SKM-1 (cell line): ENCODE measurements at regions not wholly inside any gene's neighbourhood (a gene's known extent, or its start where the extent isn't known, plus 50 kb on each side); places are given as distances from the start of the nearest gene placed in this dataset.

Source experiments
- DNase-seq: peaks from one replicate; lab custom pipeline; 2025; ENCODE audit not compliant: unreplicated experiment; lab: John Stamatoyannopoulos, UW

DNA sequence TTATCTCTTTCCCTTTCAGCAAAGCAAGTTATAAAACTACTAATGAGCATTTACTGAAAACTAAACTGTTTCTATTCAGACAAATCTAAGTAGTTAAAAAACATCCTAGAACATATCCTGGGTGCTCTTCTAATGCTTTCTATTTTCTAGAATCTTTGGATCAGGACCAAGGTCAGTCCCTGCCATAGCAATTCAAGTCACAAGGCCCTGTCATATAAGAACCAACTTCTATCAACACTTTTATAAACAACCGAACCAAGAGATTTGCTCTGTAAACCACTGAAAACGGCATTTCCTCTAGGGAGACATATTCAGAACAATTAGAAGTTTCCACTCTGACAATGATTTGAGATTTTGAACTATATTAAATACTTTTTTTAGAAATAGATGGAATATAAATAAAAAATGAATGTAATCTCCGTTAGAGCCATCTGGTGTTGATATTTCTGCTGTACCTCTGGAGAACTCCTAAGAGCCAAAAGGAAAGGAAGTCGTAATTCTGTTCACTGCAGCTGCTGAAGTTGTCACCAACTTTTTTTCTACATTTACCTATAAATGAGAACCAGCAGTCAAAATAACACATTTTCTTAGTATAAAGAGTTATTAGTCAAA lies 51.4 kb upstream of the LGSN start:
- no peak for DNase-seq

GRCh38 chr6:63372951-63373533 lies 53.3 kb upstream of the LGSN start:
- DNase-seq: no peak

DNA sequence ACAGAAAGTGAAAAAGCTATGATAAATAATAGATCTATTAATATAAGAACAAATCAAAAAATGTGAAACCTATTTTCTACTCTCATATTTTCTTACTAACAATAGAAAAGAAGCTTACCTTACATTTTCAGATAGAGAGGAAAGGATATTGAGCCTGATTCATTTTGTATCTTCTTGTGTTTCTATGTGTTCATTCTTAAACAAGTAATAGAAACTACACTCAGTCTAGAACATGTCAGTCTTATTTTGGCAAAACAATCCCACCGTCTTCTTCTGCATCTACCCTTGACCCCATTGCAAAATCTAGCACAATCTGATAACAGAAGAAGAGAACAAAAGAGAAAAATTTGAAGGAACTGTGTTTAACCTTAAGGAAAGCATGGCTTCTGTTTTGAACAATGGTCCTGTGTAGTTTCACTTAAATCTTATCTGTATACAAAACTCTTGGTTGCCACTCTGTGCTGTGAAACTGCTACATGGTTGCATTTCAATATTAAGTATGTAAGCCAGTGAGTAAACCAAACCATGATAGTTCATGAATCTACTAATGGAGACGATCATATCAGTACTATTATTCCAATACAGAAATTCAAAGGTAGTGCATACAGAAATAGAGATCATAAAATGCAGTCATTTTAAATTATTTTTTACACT lies 69.5 kb upstream of the LGSN start:
- no peak for DNase-seq

- DNase-seq: no peak
Measured at GRCh38 chr6:63391203-63391970, 71.6 kb upstream of the LGSN start.

DNA sequence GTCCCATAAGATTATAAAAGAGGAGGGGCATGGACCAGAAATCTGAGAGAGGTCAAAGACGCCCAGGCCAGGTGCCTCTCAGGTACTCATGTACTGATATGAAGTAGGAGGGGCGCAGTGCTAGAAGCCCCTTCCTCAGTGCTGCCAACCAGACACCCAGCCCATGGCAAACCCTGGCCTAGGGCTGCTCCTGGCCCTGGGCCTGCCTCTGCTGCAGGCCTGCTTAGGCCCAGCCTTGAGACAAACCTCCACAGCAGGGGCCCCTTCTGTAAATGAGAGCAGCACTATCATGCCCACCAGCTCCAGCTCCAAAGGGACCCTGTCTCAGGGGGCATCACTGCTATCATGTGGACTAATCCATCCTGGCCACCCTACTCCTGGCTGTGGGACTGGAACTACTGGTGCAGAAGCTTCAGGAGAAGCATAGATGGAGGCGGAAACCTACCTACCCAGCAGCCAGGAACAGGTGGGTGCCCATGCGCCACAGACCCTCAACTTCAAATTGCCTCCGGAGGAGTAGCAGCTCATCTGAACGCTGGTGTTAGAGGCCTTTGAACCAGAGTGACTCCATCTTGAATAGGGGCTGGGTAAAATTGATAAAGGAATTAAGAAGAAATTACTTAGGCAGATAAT lies 72.4 kb upstream of the LGSN start:
- DNase-seq: no peak

DNA sequence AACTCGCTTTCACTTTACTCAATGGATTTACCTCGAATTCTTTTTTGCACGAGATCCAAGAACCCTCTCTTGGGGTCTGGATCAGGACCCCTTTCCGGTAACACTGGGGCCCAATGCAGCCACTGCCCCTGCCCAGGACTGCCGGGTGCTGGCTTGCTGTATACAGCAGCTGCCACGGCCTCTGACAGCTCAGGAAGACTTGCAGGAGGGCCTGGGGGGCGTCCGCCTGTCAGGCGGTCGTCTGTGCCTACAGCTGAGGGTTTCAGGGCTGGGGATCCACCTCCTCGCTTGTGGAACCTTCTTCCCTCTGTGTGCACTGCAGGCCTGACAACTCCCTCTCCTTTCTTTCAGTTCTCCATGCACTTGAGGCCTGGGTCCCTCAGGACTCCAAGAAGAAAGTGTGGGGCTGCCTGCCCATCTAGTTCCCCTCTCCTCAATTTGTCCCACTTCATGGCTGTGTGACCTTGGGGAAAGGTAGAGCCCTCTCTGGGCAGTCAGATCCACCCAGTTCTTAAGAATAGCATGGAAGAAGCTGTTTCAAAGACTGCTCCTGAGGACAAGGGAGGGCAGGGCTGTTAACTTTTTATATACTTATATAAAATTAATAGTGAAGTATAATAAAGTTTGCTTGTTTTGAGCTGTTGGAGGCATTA lies 75.0 kb upstream of the LGSN start:
- no peak for DNase-seq

DNA sequence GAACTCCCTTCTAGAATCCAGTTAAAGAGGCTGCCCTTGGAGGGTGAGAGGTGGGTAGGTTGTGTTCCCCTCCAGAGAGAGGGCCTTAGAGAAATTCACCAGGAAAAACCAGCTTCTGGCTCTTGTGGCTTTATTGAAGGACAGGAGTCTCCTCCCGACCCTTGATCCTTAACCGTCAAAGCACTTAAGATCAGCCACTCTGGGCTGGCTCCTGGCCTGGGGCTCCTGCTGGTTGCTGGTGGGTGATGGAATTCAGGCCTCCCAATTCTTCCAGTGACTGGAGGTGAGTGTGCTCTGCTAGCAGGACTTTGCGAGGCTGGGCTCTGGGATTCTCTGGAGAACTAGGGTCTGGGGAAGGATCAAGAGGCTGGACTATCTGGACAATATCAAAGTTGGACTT lies 75.6 kb upstream of the LGSN start:
- no peak for DNase-seq

GRCh38 chr6:63403725-63404124 lies 83.9 kb upstream of the LGSN start:
- no peak for DNase-seq

- DNase-seq: no peak
Measured at GRCh38 chr6:63410435-63411426, 90.9 kb upstream of the LGSN start.

GRCh38 chr6:63415286-63415685 lies 95.5 kb upstream of the LGSN start:
- no peak for DNase-seq

DNA sequence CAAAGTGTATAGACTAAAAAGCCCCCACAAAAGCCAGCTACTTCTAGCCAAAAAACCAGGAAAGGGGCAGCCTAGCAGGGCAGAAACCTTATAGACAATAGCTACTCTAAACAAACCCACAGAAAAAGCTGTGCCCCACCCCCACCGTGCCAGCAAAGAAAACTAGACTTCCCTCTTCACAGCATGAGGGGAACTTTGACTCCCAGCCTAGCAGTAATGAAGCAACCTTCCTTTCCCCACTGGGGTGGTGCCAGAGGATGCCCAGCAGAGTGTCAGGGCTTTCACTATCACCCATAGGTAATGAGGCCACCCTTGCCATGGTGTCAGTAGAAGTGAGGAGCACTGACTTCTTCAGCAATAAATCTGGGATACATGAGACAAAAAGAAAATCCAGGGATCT lies 99.0 kb upstream of the LGSN start:
- peak; percentile 58 for DNase-seq

- no peak for DNase-seq
Measured at GRCh38 chr6:63424636-63425035, 104.9 kb upstream of the LGSN start.

DNA sequence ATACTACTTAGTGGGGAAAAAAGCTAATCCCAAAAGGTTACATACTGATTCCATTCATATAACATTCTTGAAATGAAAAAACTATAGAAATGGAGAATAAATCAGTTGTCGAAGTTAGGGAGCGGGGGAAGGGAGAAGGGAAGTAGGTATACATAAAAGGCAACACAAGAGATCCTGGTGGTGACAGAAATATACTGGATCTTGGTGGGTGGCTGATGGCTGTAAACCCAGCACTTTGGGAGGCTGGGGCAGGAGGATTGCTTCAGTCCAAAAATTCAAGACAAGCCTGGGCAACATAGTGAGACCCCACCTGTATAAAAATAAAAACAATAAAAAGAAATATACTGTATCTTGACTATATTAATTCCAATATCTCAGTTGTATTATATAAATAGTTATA lies 105.7 kb upstream of the LGSN start:
- no peak for DNase-seq

DNA sequence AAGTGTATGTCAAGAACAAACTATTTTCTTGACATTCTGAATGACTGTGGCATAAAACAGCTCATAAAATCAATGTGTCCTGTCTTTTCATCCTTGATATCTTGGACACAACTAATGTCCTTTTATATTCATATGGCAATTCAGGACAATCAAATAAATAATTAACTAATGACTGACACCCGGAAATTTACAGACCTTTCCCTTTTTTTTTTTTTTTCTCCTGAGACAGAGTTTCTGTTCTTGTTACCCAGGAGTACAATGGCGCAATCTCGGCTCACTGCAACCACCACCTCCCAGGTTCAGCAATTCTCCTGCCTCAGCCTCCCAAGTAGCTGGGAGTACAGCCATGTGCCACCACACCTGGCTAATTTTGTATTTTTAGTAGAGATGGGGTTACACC lies 107.1 kb upstream of the LGSN start:
- no peak for DNase-seq

DNA sequence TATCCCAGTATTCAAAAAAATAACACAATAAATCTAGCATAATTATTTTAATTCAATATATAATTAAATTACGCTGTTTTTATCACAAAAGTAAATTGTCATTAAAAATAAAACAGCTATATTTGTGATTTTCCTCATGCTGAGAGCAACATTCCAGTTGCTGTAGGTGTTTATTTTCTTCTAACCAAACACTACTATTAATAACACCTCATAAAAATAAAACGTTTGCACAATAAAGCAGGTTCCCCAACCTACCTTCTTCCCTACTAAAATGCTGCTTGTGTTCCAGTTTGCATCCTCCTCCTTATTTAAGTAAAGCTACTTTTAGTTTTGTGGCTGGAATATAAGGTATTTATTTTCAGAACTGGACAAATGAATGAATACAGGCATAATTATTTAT lies 108.2 kb upstream of the LGSN start:
- no peak for DNase-seq

DNA sequence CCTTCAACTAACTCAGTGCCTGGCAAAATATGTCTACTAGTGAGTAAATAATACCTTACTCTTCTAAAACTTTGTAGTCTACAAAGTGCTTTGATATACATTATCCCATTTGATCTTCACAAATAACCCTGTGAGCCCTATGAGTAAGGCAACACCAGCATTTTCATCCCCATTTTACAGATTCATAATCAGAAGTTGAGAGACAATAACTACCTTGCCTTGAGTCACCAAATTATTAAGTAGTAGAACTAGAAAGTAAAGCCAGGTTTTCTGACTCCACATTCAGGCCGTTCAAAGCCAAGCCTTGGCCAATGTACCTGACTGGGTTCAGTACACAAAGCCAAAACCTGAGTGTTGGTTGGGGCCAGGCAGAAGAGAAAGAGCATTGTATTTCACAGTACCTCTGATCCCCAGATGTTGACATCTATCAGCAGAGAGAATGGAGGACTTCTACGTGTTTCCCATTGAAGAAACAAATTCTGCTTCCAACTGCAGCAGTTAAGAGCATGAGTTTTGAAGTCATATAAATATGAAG lies 111.3 kb upstream of the LGSN start:
- DNase-seq: no peak

DNA sequence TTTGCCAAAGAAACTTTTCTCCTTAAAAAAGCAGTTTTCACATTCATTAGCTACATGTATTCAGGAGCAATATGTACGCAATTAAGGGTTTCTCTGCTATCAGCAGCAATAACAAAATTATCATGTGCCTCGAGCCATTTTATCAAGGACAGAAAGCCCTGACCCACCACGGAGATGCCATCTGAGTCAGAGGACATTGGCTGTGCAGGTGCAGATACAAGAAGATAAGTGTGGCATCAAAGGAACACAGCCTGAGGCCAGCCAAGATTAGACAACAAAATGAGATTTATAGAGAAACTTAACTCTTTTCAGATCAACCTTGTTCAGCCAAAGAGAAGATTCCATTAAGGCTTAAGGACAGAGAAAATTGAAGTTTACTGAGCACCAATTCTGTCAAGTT lies 115.2 kb upstream of the LGSN start:
- DNase-seq: no peak

GRCh38 chr6:63436356-63436755 lies 116.6 kb upstream of the LGSN start:
- no peak for DNase-seq

GRCh38 chr6:63437058-63437457 lies 117.3 kb upstream of the LGSN start:
- DNase-seq: no peak

DNA sequence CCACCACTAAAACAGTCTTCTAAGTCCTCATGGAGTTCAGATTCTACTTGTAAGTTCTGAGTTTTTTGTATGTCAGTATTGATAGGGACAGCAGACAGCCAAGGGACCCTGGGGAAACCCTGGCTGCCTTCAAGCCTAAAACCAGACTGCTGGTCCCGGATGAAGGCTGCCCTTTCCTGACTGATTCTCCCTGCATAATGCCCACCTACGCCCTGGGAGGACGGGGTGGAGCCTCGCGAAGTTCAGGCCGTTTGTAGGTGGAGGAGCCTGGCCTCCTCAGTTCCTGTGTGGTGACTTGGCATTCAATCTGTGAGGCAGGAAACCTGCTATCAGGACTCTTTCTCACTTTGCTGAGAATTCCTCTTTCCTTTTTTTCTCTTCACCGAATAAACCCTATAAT lies 120.3 kb upstream of the LGSN start:
- DNase-seq: no peak
